Loucy (cell line): ENCODE measurements at regions not wholly inside any gene's neighbourhood (a gene's known extent, or its start where the extent isn't known, plus 50 kb on each side); places are given as distances from the start of the nearest gene placed in this dataset.

ENCODE experiments used
- CTCF ChIP-seq: fragments of 200-600 bp; sonication (generic); conservative IDR thresholded peaks from 2 replicates; pipeline ENCODE4 v1.5.1; 2014; ENCODE audit warnings: mild to moderate bottlenecking, antibody characterized with exemption, low read length
- EZH2phosphoT487 ChIP-seq: fragments of 200-600 bp; IDR thresholded peaks from 2 replicates; pipeline ENCODE4 v1.6.1; 2018; ENCODE audit warnings: antibody characterized with exemption, mild to moderate bottlenecking, moderate library complexity, borderline replicate concordance

DNA sequence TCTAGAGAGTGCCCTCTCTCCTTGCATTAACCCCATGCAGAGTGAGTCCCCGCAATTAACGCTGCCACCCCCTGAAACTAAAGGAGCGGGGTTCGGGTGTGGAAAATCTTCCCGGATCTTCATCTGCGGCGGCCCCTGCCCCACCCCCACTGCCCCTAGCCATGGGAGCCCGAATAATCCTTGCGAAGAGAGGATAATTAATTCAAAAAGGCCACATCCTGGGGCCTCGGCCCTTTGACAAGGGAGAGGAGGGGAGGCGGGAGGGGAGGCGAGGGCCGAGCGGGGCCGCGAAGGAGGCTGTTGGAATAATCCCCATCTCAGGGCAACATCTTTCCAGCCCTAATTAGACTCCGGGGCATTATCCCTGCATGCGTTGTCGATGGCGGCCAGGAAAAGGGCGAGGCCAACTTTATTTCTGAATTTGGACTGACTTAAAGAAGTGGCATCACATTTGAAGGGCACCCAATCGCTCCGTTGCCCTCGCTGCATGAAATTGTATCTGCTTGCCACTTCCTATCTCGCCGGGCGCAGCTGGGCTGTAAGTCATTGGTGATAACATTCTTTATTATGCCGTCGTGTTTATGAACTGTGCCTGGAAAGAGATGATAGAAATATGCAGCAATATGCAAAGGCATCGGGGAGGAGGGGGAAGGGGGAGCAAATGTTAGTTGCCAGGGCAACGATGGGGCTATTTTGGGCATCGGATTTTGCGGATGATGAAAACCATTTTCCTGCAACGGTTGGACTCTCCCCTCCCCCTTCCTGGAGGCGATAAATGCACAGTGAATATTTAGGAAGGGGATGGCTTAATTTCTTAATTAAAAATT is 387.1 kb upstream of the TNRC6C start:
- TF ChIP-seq EZH2phosphoT487, result no peak
- no peak for TF ChIP-seq CTCF
